ENCODE measurements at regions not wholly inside any gene's neighbourhood (a gene's known extent, or its start where the extent isn't known, plus 50 kb on each side); places are given as distances from the start of the nearest gene placed in this dataset.

- ChIA-PET POLR2A (no interaction called here), CTCF (ENCODE audit: unreplicated experiment) (no interaction called here)
- Histone ChIP-seq H3K4me2 (ENCODE audit: low read length) (no peak overlapping the region), H4K20me1 (ENCODE audit: insufficient read depth, low read length) (no peaks in the 10 kb centered on the region), H3K4me1 (ENCODE audit: insufficient read depth, low read length, poor library complexity, severe bottlenecking) (no peaks in the 10 kb centered on the region), H3K4me3 (ENCODE audit: low read depth, low read length, poor library complexity, severe bottlenecking) (no peak overlapping the region), H3K36me3 (ENCODE audit: insufficient read depth, low read length) (no peaks in the 10 kb centered on the region), H3K9me2 (ENCODE audit: insufficient read depth, low read length) (no peaks in the 10 kb centered on the region), H3K79me2 (ENCODE audit: insufficient read depth, low read depth, low read length) (no peaks in the 10 kb centered on the region), H2AFZ (ENCODE audit: low read length) (no peak overlapping the region), H3K27ac (ENCODE audit: low read depth, low read length, poor library complexity, severe bottlenecking) (no peak overlapping the region), H3K9me3 (ENCODE audit: low read length) (no peaks in the 10 kb centered on the region)
- TF ChIP-seq CTCF (conservative IDR thresholded peaks at IDR 0.05; ENCODE audit: low read length) (no peak), EZH2phosphoT487 (IDR thresholded peaks at IDR 0.05; ENCODE audit: borderline replicate concordance, low read depth, low read length) (no peak)
- BruUV-seq (replicated peaks): no TSS peak
- intact Hi-C loops (cut with micrococcal nuclease; ENCODE audit: unreplicated experiment): no loop called here
- no peak for DNase-seq (ENCODE audit: low spot score)
These were observed 53.4 kb upstream of the BDKRB2 start for GRCh38 chr14:96151242-96151641.

- Histone ChIP-seq H4K20me1 (ENCODE audit: insufficient read depth, low read length) (no peaks in the 10 kb centered on the region), H3K9me2 (ENCODE audit: insufficient read depth, low read length) (no peaks in the 10 kb centered on the region), H3K4me1 (ENCODE audit: insufficient read depth, low read length, poor library complexity, severe bottlenecking) (no peaks in the 10 kb centered on the region), H3K27ac (ENCODE audit: low read depth, low read length, poor library complexity, severe bottlenecking) (no peak overlapping the region), H3K79me2 (ENCODE audit: insufficient read depth, low read depth, low read length) (no peaks in the 10 kb centered on the region), H3K36me3 (ENCODE audit: insufficient read depth, low read length) (no peaks in the 10 kb centered on the region), H3K9me3 (ENCODE audit: low read length) (no peaks in the 10 kb centered on the region), H3K4me3 (ENCODE audit: low read depth, low read length, poor library complexity, severe bottlenecking) (no peak overlapping the region), H3K4me2 (ENCODE audit: low read length) (no peak overlapping the region), H2AFZ (ENCODE audit: low read length) (no peak overlapping the region)
- CTCF ChIA-PET (ENCODE audit: unreplicated experiment): no interaction called here
- DNase-seq (ENCODE audit: low spot score): no peak
- POLR2A ChIA-PET: interaction anchor here (0.7 kb wide), 1 partner anchor 50 kb away, joined by 3 read pairs; no protein-coding TSS in a partner anchor
- no TSS peak for BruUV-seq (replicated peaks)
- intact Hi-C loops (cut with micrococcal nuclease; ENCODE audit: unreplicated experiment): no loop called here
- TF ChIP-seq CTCF (conservative IDR thresholded peaks at IDR 0.05; ENCODE audit: low read length) (no peak), EZH2phosphoT487 (IDR thresholded peaks at IDR 0.05; ENCODE audit: borderline replicate concordance, low read depth, low read length) (no peak)
These were observed 51.6 kb upstream of the BDKRB2 start for GRCh38 chr14:96153003-96153402.
